Kidney (tissue), 13 donors: ENCODE measurements at regions not wholly inside any gene's neighbourhood (a gene's known extent, or its start where the extent isn't known, plus 50 kb on each side); places are given as distances from the start of the nearest gene placed in this dataset.

Source experiments
- DNase-seq, 5 donors: peaks; one replicate each; pipeline ENCODE4 v3.0.0-alpha.2; 2013 to 2020
- FAIRE-seq: peaks from 2 replicates; lab custom pipeline; 2012; peaks lifted over from hg19 to GRCh38; lab: Jason Lieb, UNC
- H3K27ac ChIP-seq, 2 donors: one replicate each; pipeline ENCODE4 v1.7.0; 2013; ENCODE audit warnings: low read depth in 2 of 2, low read length in 2 of 2, inconsistent platforms in 1 of 2
- H3K27me3 ChIP-seq: one replicate; pipeline ENCODE4 v1.7.1; 2013; ENCODE audit warnings: low read length, inconsistent platforms; ENCODE audit not compliant: control insufficient read depth, insufficient read depth
- H3K36me3 ChIP-seq, 3 donors: one replicate each; pipeline versions ENCODE4 v1.7.0 to v1.7.1; 2013; ENCODE audit warnings: low read length in 3 of 3, control low read depth in 1 of 3, inconsistent platforms in 1 of 3; ENCODE audit not compliant: insufficient read depth in 3 of 3, control insufficient read depth in 2 of 3
- H3K4me1 ChIP-seq, 3 donors: one replicate each; pipeline versions ENCODE4 v1.7.0 to v1.7.1; 2013; ENCODE audit warnings: low read length in 3 of 3, inconsistent platforms in 1 of 3, low read depth in 1 of 3; ENCODE audit not compliant: control insufficient read depth in 2 of 3, insufficient read depth in 2 of 3
- H3K4me3 ChIP-seq, 3 donors: one replicate each; pipeline versions ENCODE4 v1.7.0 to v1.8.1; 2013; ENCODE audit warnings: low read length in 3 of 3, control low read depth in 1 of 3, inconsistent platforms in 1 of 3
- H3K9ac ChIP-seq, 3 donors: one replicate each; pipeline versions ENCODE4 v1.7.0 to v1.7.1; 2013; ENCODE audit warnings: low read length in 3 of 3, control low read depth in 1 of 3, inconsistent platforms in 1 of 3
- H3K9me3 ChIP-seq, 3 donors: one replicate each; pipeline versions ENCODE4 v1.7.0 to v1.7.1; 2013; ENCODE audit warnings: low read length in 3 of 3, control low read depth in 1 of 3, inconsistent platforms in 1 of 3; ENCODE audit not compliant: control insufficient read depth in 2 of 3, insufficient read depth in 1 of 3
- CTCF ChIP-seq: IDR thresholded peaks from 3 replicates; pipeline ENCODE4 v1.5.1; 2012; ENCODE audit warnings: mild to moderate bottlenecking, moderate library complexity, borderline replicate concordance; ENCODE audit not compliant: insufficient read depth; ENCODE audit errors: extremely low read depth
- intact Hi-C: fragments of 100-400 bp; cut with DNase I; formaldehyde crosslinking; loops from one replicate; pipeline ENCODE4 v1.11.1; 2022
- donor health status: control.
- donor health status: control.
- donor health status: control.
- donor health status: control.
- donor health status: control.
- donor health status: DM: yes; HTN: yes; CAD: no.
- donor health status: Normal renal cell carcinoma (clear cell type).

- TF ChIP-seq CTCF = no peak
- Histone ChIP-seq H3K4me3 (no peak overlapping the region), H3K9ac (no peak overlapping the region), H3K27ac (no peak overlapping the region), H3K36me3 (no peaks in the 10 kb centered on the region), H3K9me3 (no peaks in the 10 kb centered on the region), H3K27me3 (no peaks in the 10 kb centered on the region), H3K4me1 (no peaks in the 10 kb centered on the region)
- intact Hi-C loops = no loop called here
- FAIRE-seq (no peak), DNase-seq (no peak)
Observed at GRCh38 chr12:63066136-63066535, 84.9 kb downstream of the AVPR1A start.

GRCh38 chr12:63064080-63064479, 86.9 kb downstream of the AVPR1A start:
- no peak for FAIRE-seq
- no peak overlapping the region for H3K4me3 ChIP-seq
- intact Hi-C loops = no loop called here

GRCh38 chr12:63056649-63057048, 94.4 kb downstream of the AVPR1A start:
- Histone ChIP-seq H3K27me3 (no peaks in the 10 kb centered on the region), H3K27ac (no peak overlapping the region), H3K4me3 (no peak overlapping the region), H3K9ac (no peak overlapping the region), H3K4me1 (no peaks in the 10 kb centered on the region), H3K36me3 (no peaks in the 10 kb centered on the region), H3K9me3 (no peaks in the 10 kb centered on the region)
- TF ChIP-seq CTCF = no peak
- FAIRE-seq = no peak
- DNase-seq = no peak
- intact Hi-C loops = no loop called here

More at GRCh38 chr12:63064080-63064479, 86.9 kb downstream of the AVPR1A start:
- Histone ChIP-seq H3K27ac (no peak overlapping the region), H3K4me1 (no peaks in the 10 kb centered on the region), H3K27me3 (no peaks in the 10 kb centered on the region), H3K9me3 (no peaks in the 10 kb centered on the region), H3K9ac (no peak overlapping the region), H3K36me3 (no peaks in the 10 kb centered on the region)
- TF ChIP-seq CTCF = no peak
- no peak for DNase-seq

GRCh38 chr12:63052696-63053095, 98.3 kb downstream of the AVPR1A start:
- H3K9me3 ChIP-seq = no peaks in the 10 kb centered on the region
- no peaks in the 10 kb centered on the region for H3K4me1 ChIP-seq
- no peak overlapping the region for H3K4me3 ChIP-seq
- intact Hi-C loops = no loop called here
- TF ChIP-seq CTCF = no peak
- FAIRE-seq (no peak), DNase-seq (no peak)
- H3K9ac ChIP-seq = no peak overlapping the region
- H3K27ac ChIP-seq = no peak overlapping the region
- H3K36me3 ChIP-seq = no peaks in the 10 kb centered on the region
- H3K27me3 ChIP-seq = no peaks in the 10 kb centered on the region
